D341Med (cell line): ENCODE measurements at regions not wholly inside any gene's neighbourhood (a gene's known extent, or its start where the extent isn't known, plus 50 kb on each side); places are given as distances from the start of the nearest gene placed in this dataset.
"Not testable (repeated sequence)": the region's sequence is repeated elsewhere in the genome, so short reads cannot be mapped to it uniquely, and the experiment has no call there.

Source experiments
- DNase-seq: peaks from one replicate; pipeline ENCODE4 v3.0.0; 2012; ENCODE audit warnings: low spot score

DNA sequence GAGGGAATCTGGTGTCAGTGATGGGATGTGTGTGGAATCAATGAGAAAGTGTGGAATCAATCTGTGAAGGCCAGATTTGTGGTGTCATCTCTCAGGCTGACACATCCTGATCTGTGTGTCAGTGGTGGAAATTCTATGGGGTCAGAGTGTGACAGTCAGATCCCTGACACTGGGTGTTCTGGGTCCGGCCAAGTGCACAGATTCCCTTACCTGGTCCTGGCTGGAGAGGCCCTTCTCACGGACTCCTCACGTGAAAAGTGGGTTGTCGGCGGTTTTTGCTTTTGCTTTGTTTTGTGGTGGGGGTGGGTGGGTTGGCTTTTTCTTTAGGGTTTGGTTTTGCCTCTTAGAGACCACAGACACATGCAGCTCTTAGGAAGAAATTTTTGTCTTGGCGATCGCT, 618.0 kb downstream of the KCNJ18 start:
- not testable (repeated sequence) for DNase-seq

DNA sequence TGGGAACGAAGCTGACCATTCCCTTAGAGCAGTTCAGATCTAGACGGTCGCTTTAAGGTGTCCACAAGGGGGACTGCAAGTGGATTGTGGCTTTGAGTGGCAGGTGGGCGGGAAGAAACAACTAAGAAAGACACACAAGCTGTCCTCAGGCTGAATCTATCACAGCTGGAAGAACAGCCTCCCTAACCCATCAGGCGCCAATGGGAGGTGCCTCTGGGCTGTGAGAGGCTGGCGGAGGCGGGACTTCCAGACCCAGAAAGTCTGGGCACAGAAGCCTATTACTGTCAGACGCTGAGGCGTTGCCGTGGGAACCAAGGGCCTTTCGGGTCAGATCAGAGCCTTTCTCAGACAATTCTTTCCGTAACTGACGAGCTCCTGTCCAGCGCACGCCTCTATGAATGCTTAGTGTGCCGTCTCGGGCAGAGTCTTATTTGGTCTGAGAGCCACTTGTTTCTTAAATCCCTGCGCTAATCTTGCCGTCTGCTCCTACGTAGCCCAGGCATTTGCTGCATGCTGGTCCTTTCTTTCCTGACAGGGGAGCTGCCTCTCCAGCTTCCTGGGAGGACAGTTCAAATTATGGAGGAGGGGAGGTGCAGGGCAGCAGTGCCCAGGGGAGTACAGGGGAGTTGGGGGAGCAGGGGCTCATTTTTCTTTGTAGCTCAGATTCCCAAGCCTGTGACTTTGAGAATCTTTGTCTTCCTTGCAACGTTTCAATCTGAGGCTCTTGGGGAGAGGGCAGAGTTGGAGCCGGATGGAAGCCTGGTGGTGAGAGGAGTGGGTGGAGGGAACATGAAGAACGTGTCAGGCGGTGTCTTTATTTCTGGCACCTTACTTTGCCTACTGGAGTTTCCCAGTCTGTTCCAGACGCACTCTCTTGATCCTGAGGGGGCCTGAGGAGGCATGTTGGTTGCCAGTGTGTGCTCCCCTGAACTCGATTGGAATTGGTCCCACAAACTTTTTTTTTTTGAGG, 618.7 kb downstream of the KCNJ18 start:
- no peak for DNase-seq

DNA sequence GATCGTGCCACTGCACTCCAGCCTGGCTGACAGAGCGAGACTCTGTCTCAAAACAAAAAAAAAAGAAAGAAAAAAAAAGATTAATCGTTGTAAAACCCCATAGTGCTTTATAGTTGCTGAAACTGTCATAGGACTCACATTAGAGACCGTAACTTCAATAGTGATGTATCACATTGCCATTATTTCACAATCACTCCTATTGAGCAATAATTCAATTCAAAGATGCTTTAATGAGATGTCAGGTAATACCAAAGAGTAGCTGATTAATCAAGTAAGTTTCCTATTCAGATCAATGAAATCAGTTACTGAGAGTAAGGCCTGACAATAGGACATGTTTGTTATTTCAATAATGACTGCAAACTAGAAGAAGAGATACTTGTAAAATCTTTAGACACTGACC, 628.7 kb downstream of the KCNJ18 start:
- DNase-seq, result not testable (repeated sequence)

DNA sequence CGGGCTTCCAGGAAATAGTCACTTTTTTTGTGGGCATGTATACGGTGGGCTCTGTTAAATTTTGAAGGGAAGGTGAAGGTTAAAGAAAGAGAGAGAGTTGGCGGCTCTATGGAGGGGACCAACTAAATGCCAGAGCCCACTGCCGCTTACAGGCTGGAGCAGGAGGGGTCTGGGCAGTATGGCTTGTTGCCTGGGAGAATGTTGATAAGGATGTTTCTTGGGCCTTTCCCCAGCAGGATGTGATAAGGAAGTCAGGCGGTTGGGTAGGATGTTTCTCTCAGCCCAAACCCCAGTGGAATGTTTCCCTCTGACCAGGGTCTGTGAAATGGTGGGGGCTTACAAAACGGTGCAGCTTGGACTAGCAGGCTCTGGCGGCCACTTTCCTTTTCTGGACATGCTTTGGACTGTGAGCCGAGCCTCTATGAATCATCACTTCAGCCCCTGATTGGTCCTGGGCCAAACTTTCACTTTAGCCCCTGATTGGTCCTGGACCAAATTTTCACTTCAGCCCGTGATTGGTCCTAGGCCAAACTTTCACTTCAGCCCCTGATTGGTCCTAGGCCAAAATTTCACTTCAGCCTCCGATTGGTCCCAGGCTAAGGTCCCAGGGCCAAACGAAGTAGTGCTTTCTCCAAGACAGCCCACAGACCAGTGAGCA, 630.7 kb downstream of the KCNJ18 start:
- DNase-seq, result not testable (repeated sequence)

DNA sequence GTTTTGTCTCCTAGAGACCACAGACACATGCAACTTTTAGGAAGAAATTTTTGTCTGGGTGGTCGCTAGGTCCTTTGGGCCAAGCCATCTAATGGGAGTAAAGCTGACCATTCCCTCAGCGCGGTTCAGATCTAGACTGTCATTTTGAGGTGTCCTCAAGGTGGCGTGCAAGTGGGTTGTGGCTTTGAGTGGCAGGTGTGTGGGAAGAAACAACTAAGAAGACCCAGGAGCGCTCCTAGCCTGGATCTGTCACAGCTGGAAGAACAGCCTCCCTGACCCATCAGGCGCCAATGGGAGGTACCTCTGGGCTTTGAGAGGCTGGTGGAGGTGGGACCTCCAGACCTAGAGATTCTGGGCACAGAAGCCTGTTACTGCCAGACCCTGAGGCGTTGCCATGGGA, 645.1 kb downstream of the KCNJ18 start:
- no peak for DNase-seq

DNA sequence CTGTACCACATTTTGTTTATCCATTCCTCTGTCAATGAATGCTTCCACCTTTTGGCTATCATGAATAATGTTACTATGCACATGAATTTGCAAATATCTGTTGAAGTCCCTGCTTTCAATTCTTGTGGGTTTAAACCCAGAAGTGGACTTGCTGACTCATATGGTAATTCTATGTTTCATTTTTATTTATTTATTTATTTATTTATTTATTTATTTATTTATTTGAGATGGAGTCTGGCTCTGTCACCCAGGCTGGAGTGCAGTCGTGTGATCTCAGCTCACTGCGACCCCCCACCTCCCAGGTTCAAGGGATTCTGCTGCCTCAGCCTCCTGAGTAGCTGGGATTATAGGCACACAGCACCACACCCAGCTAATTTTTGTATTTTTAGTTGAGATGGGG, 664.3 kb downstream of the KCNJ18 start:
- not testable (repeated sequence) for DNase-seq

DNA sequence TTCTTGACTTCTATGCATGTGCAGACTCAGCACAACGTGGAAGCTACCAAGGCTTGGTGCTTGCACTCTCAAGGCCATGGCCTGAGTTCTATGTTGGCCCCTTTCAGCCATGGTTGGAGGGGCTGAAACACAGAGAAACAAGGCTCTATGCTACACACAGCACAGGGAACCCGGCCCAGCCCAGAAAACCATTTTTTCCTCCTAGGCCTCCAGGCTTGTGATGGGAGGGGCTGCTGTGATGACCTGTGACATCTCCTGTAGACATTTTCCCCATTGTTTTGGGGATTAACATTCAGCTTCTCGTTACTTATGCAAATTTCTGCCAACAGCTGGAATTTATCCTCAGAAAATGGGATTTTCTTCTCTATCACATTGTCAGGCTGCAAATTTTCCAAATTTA, 678.7 kb downstream of the KCNJ18 start:
- not testable (repeated sequence) for DNase-seq

DNA sequence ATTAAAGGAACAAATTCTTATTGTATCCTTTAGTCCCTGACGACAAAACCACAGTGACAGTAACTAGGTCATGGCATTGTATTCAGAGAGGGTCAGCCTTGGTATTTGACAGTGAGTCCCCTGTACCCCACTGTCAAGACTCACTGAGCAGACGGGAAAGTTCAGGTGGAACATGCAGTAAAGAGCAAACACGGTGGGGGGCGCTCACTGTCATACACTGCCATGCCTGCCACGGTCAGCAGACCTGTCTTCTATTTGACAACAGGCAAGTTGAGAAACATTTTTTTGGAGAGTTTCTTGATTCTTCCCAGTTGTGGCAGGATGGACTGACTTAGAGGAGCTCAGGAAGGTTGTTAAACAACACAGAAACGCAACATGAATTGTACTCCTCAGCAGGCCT, 681.6 kb downstream of the KCNJ18 start:
- DNase-seq, result no peak

DNA sequence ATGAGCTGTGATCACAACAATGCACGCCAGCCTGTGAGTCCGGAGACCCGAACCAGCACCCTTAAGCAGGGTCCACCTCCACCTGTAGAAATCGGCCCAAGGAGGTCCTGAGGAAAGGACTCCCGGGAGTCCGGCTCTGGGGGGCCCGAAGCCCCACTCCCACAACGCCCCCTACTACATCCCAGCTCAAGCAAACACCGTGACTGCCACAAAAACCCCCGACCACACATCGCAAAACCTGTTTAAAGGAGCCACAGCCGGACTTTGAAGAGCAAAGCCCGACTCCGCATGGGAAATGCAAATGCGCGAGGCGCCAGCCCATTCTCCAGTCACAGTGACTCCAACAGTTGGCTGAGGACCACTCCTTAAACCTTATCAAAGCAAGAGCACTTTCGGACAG, 682.4 kb downstream of the KCNJ18 start:
- no peak for DNase-seq

DNA sequence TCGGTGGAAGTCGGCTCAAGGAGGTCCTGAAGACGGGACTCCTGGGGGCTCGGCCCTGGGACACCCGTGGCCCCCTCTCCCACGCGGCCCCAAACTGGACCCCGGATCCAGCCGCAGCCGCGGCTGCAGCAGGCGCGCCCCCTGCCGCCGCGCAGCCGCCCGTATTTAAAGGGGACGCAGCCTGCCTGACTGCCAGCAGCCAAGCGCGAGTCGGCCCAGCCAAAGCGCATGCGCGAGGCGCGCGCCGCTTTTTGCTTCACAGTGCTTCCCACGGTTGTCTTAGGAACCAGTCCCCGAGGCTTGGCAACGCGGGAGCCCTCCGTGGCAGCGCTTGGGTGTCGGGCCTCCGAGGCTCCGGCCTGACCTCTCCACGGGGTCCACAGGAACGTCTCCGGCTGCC, 684.4 kb downstream of the KCNJ18 start:
- not testable (repeated sequence) for DNase-seq

DNA sequence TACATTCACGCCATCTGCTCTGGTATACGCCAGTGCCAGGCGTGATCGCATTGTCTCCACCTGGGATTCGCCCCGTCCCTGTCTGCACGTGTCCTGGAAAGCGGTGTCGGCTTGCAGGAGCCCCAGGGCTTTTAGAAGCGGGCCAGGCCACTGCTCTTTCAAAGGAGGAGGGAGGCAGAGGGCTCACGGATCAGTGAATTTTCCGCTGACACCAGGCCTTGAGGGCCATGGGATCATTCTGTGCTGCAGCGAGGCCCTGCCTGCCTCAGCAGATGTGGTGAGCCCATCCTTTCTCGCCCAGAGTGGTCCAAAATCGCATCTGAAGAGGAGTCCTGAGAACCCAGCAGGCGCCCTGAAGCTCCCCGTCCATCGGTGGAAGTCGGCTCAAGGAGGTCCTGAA, 686.4 kb downstream of the KCNJ18 start:
- DNase-seq, result not testable (repeated sequence)

DNA sequence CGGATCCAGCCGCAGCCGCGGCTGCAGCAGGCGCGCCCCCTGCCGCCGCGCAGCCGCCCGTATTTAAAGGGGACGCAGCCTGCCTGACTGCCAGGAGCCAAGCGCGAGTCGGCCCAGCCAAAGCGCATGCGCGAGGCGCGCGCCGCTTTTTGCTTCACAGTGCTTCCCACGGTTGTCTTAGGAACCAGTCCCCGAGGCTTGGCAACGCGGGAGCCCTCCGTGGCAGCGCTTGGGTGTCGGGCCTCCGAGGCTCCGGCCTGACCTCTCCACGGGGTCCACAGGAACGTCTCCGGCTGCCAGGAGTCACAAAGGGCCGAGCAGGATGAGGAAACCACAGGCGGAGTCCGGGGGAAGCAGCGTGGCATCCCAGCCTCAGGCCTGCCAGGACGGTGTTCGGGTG, 689.3 kb downstream of the KCNJ18 start:
- not testable (repeated sequence) for DNase-seq

DNA sequence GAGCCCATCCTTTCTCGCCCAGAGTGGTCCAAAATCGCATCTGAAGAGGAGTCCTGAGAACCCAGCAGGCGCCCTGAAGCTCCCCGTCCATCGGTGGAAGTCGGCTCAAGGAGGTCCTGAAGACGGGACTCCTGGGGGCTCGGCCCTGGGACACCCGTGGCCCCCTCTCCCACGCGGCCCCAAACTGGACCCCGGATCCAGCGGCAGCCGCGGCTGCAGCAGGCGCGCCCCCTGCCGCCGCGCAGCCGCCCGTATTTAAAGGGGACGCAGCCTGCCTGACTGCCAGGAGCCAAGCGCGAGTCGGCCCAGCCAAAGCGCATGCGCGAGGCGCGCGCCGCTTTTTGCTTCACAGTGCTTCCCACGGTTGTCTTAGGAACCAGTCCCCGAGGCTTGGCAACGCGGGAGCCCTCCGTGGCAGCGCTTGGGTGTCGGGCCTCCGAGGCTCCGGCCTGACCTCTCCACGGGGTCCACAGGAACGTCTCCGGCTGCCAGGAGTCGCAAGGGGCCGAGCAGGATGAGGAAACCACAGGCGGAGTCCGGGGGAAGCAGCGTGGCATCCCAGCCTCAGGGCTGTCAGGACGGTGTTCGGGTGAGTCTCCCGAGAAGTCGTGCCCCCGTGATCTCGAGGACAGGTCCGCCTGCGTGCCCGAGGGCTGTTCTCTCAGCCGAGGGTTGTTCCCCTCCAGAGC, 691.6 kb downstream of the KCNJ18 start:
- not testable (repeated sequence) for DNase-seq

DNA sequence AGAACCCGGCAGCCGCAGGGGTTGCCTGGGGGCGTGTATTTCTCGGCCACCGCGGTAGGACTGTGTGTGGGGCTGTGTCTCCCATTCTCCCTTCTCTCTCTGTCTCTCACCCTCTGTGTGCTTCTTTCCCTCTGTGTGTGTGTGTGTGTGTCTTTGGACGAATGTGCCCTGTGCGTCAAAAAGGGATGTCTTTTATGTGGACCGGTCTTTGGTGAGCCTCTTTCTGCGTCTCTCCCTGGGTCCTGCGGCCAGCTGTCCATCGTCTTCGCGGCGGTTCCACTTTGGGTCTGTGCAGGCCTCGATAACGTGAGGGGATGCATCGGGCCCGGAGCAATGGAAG, 692.1 kb downstream of the KCNJ18 start:
- not testable (repeated sequence) for DNase-seq

DNA sequence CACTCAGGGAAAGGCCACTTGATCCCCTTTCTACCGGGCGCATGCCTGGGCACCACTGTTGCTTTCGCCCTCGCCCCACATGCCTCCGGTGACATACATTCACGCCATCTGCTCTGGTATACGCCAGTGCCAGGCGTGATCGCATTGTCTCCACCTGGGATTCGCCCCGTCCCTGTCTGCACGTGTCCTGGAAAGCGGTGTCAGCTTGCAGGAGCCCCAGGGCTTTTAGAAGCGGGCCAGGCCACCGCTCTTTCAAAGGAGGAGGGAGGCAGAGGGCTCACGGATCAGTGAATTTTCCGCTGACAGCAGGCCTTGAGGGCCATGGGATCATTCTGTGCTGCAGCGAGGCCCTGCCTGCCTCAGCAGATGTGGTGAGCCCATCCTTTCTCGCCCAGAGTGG, 706.1 kb downstream of the KCNJ18 start:
- not testable (repeated sequence) for DNase-seq

DNA sequence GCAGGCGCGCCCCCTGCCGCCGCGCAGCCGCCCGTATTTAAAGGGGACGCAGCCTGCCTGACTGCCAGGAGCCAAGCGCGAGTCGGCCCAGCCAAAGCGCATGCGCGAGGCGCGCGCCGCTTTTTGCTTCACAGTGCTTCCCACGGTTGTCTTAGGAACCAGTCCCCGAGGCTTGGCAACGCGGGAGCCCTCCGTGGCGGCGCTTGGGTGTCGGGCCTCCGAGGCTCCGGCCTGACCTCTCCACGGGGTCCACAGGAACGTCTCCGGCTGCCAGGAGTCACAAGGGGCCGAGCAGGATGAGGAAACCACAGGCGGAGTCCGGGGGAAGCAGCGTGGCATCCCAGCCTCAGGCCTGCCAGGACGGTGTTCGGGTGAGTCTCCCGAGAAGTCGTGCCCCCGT, 706.7 kb downstream of the KCNJ18 start:
- not testable (repeated sequence) for DNase-seq

DNA sequence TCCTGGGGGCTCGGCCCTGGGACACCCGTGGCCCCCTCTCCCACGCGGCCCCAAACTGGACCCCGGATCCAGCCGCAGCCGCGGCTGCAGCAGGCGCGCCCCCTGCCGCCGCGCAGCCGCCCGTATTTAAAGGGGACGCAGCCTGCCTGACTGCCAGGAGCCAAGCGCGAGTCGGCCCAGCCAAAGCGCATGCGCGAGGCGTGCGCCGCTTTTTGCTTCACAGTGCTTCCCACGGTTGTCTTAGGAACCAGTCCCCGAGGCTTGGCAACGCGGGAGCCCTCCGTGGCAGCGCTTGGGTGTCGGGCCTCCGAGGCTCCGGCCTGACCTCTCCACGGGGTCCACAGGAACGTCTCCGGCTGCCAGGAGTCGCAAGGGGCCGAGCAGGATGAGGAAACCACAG, 712.8 kb downstream of the KCNJ18 start:
- not testable (repeated sequence) for DNase-seq

DNA sequence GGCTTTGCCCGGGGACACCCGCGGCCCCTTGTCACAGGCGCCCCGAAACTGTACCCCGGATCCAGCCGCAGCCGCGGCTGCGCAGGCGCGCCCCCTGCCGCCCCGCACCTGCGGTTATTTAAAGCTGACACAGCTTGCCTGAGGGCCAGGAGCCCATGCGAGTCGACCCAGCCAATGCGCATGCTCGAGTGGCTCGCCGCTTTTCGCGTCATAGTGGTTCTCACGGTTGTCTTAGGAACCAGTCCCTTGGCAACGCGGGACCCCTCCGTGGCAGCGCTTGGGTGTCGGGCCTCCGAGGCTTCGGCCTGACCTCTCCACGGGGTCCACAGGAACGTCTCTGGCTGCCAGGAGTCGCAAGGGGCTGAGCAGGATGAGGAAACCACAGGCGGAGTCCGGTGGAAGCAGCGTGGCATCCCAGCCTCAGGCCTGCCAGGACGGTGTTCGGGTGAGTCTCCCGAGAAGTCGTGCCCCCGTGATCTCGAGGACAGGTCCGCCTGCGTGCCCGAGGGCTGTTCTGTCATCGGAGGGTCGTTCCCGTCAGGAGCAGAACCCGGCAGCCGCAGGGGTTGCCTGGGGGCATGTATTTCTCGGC, 716.9 kb downstream of the KCNJ18 start:
- no peak for DNase-seq

DNA sequence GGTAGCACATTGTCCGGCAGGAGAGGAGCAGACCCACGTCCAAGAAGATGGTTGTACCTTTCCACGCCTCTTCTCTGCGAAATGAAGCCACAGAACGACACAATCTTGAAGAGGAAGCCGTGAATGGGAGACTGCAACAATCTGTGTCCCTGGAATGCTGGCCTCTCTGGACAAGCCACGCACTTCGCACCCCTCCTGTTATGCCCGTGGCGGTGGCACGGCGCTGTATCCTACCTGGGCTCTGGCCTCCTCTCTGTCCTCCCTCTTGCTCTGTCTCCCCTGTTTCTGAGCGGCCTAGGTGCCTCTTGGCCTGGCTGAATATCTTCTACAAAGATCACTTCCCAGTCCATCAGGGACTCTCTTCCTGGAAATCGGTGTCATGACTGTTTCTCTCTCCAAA, 717.8 kb downstream of the KCNJ18 start:
- no peak for DNase-seq

DNA sequence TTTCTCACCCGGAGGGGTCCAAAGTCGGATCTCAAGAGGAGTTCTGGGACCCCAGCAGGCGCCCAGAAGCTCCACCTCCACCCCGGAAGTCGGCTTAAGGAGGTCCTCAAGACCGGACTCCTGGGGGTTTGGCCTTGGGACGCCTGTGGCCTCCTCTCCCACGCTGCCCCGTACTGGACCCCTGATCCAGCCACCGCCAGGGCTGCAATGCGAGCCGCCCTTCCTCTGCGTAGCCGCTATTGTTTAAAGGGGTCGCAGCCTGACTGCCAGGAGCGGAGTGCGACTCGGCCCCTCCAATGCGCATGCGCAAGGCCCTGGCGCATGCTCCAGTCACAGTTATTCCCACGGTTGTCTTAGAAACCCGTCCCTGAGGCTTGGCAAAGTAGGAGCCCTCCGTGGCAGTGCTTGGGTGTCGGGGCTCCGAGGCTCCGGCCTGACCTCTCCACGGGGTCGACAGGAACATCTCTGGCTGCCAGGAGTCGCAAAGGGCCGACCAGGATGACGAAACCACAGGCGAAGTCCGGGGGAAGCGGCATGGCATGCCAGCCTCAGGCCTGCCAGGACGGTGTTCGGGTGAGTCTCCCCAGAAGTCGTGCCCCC, 719.0 kb downstream of the KCNJ18 start:
- no peak for DNase-seq

DNA sequence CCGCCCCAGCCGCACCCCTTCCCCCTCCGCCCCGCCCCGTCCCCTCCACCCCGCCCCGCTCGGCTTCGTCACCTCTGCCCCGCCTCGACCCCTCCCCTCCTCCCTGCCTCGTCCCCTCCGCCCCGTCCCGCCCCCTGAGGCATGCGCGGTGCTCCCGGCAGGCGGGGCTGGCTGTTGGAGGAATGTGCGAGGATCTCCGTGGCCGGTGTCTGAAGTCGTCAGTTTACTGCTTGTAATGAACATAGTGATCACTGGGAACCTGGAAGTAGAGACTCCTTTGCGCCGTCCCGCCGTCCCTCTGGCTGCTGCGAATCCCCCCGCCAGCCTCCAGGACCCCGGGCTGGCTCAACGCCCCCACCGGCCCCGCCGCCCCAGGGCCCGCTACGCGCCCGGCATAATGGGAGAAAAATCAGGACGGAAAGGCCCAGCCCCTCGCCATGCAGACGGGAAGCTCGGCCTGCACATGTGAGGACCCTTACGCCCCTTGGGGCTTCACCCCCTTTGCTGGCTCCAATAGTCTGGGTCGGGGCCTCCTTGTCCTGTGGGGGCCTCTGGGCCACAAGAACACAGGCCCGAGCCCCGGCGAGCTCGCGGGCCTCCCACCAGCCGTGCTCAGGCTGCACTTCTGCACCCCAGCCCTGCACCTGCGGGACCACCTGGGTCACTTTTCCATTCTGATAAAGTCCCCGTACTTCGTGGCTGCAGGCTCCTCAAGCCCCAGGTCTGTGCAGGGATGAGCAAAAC, 743.1 kb downstream of the KCNJ18 start:
- DNase-seq, result no peak
